Activated naive CD4-positive, alpha-beta T cell treated with anti-CD3 and anti-CD28 coated beads, Interleukin-2, amount 10 ng/mL, durations not matched to agents 7 days and 5 days (primary cell): ENCODE measurements at regions not wholly inside any gene's neighbourhood (a gene's known extent, or its start where the extent isn't known, plus 50 kb on each side); places are given as distances from the start of the nearest gene placed in this dataset.
A peak's percentile ranks its signal among the peaks of the same experiment; 100 is the strongest.

Experiments
- CTCF ChIA-PET: fragments of 350-600 bp; sonication (Branson Sonifier 250); formaldehyde crosslinking; loops from one replicate; lab custom pipeline; 2021; ENCODE audit warnings: antibody characterized with exemption; lab: Charles Lee
- DNase-seq: peaks from one replicate; pipeline ENCODE4 v3.0.0-alpha.2; 2020
- H3K27ac Mint-ChIP-seq: one replicate; pipeline ENCODE4 v1.8.0; 2021; ENCODE audit warnings: mild to moderate bottlenecking, moderate library complexity, mixed read lengths
- H3K27me3 Mint-ChIP-seq: one replicate; pipeline ENCODE4 v1.8.0; 2021; ENCODE audit warnings: mild to moderate bottlenecking, mixed read lengths
- H3K36me3 Mint-ChIP-seq: one replicate; pipeline ENCODE4 v1.8.0; 2021; ENCODE audit warnings: mixed read lengths
- H3K4me1 Mint-ChIP-seq: one replicate; pipeline ENCODE4 v1.8.0; 2021; ENCODE audit warnings: mixed read lengths
- H3K4me3 Mint-ChIP-seq: one replicate; pipeline ENCODE4 v1.8.0; 2021; ENCODE audit warnings: mild to moderate bottlenecking, moderate library complexity, mixed read lengths
- H3K9me3 Mint-ChIP-seq: one replicate; pipeline ENCODE4 v1.8.0; 2021; ENCODE audit warnings: mixed read lengths

DNA sequence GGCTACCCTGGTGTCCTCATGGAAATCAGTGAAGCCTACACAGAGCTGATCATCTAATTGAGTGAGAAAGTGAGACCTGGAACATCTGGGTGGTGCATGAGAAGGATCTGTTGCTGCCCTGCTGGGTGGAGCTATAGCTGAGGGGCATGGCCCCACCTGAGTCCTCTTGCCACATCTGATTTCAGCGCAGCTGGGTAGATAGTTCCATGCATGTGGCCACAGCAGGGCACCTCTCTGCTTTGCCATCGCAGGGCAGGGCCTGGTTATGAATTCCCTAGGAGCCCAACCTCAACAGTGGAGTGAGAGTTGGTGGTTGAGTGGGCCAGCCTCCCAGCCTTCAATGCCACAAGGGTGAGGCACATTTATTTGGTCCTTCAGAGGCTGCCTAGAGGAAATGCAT, 407.8 kb downstream of the BCL11B start:
- no peak overlapping the region for H3K27ac Mint-ChIP-seq
- peaks cover 18% of the 10 kb centered on the region for H3K27me3 Mint-ChIP-seq
- no peak for DNase-seq
- H3K4me1 Mint-ChIP-seq = peaks cover 2% of the 10 kb centered on the region
- H3K9me3 Mint-ChIP-seq = no peaks in the 10 kb centered on the region
- no peak overlapping the region for H3K4me3 Mint-ChIP-seq
- no peaks in the 10 kb centered on the region for H3K36me3 Mint-ChIP-seq
- CTCF ChIA-PET = no interaction called here

DNA sequence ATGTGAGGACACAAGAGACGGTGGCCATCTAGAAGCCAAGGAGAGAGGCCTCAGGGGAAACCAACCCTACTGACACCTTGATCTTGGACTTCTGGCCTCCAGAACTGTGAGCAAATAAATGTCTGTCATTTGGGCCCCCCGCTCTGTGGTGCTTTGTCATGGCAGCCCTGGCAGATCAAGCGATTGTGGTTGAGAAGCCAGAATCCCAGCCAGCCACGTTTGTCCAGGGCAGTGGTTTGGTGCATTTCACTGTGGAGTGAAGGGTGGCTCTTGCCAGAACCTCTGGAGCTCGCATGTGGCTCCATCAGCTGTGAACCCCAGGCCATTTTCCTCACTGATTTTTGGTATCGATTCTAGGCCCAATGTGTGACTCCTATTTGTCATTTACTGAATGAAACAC, 404.9 kb downstream of the BCL11B start:
- no peak overlapping the region for H3K27ac Mint-ChIP-seq
- peaks cover 2% of the 10 kb centered on the region for H3K4me1 Mint-ChIP-seq
- H3K4me3 Mint-ChIP-seq = no peak overlapping the region
- CTCF ChIA-PET = no interaction called here
- no peaks in the 10 kb centered on the region for H3K9me3 Mint-ChIP-seq
- no peak for DNase-seq
- no peaks in the 10 kb centered on the region for H3K36me3 Mint-ChIP-seq
- H3K27me3 Mint-ChIP-seq = peaks cover 8% of the 10 kb centered on the region

DNA sequence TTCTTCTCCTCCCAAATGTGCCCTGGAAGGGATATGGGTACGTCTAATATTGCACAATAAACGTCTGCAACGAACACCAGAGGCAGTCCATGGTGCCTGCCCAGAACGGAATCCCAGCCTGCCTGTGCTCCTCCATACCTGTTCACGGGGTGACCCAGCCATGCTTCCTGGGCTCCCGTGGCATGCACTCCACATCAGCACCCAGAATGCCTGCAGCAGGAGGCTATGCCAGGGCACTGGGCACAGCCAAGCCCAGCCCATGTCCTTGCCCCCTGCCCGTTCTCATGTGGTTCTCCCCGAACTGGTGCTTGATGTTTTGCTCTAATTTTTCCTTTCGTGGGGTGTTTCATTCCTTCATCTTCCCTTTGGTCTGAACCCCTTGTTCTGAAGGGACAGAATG, 404.3 kb downstream of the BCL11B start:
- H3K27ac Mint-ChIP-seq = no peak overlapping the region
- no peak for DNase-seq
- H3K4me3 Mint-ChIP-seq = no peak overlapping the region
- H3K27me3 Mint-ChIP-seq = peaks cover 8% of the 10 kb centered on the region
- H3K4me1 Mint-ChIP-seq = peaks cover 2% of the 10 kb centered on the region
- H3K9me3 Mint-ChIP-seq = no peaks in the 10 kb centered on the region
- CTCF ChIA-PET = no interaction called here
- H3K36me3 Mint-ChIP-seq = no peaks in the 10 kb centered on the region

DNA sequence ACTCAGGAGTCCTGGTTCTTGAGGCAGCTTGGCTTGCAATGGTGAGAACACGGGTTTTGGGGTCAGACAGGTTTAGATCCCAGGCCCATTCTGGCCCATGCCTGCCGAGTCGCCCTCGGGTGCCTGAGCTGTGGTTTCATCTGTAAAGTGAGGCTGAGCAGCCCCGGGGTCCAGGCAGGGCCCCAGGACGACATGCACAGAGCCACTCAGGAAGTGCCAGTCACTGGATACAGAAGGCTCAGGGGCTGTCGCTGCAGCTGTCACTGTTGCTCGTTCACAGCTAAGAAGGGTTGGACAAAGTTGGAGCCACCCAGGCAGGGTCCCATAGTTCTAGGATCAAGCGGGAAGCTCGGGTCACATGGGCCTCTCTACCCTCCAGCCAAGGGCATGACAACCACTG, 403.1 kb downstream of the BCL11B start:
- no peak overlapping the region for H3K27ac Mint-ChIP-seq
- H3K9me3 Mint-ChIP-seq = peaks cover 3% of the 10 kb centered on the region
- DNase-seq = no peak
- no peak overlapping the region for H3K4me3 Mint-ChIP-seq
- peaks cover 2% of the 10 kb centered on the region for H3K4me1 Mint-ChIP-seq
- CTCF ChIA-PET = no interaction called here
- H3K36me3 Mint-ChIP-seq = no peaks in the 10 kb centered on the region
- H3K27me3 Mint-ChIP-seq = peaks cover 8% of the 10 kb centered on the region

DNA sequence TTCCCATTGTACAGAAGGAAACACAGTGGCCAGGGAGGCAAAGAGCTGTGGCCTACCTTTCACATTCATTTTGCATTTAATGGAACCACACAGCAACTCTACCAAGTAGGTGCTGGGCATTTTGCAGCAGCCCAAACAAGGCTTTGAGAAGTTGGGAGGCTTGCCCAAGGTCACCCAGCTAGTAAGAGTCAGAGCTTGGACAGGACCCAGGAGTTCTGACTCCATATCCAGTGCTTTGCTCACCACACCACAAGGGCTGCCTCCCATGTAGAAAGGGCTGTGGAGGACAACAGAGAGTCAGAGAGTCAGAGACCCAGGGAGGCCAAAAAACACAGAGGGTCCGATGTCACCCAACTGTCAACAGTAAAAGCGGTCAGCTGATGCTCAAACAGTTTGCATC, 400.2 kb downstream of the BCL11B start:
- Mint-ChIP-seq H3K4me1 (peaks cover 9% of the 10 kb centered on the region), H3K27ac (no peak overlapping the region), H3K36me3 (no peaks in the 10 kb centered on the region), H3K27me3 (no peaks in the 10 kb centered on the region), H3K9me3 (peaks cover 5% of the 10 kb centered on the region), H3K4me3 (no peak overlapping the region)
- no peak for DNase-seq
- CTCF ChIA-PET = no interaction called here

DNA sequence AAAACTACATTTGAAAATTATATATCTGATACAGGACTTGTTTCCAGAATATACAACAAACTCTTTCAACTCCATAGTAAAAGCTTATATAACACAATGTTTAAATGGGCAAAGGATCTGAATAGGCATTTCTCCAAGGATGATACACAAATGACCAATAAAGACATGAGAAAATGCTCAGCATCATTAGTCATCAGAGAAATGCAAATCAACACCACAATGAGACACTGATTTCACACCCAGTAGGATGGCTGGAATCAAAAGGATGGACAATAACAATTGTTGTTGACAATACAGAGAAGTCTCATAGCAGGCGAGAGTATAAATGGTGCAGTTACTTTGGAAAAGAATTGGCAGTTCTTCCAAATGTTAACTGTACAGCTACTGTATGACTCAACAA, 394.9 kb downstream of the BCL11B start:
- no peak for DNase-seq
- Mint-ChIP-seq H3K9me3 (peaks cover 15% of the 10 kb centered on the region), H3K4me3 (no peak overlapping the region), H3K4me1 (peaks cover 7% of the 10 kb centered on the region), H3K27me3 (no peaks in the 10 kb centered on the region), H3K36me3 (no peaks in the 10 kb centered on the region), H3K27ac (no peak overlapping the region)
- CTCF ChIA-PET = interaction anchor here (0.9 kb wide), 1 partner anchor 29 kb away, joined by 3 read pairs; no protein-coding TSS in a partner anchor

DNA sequence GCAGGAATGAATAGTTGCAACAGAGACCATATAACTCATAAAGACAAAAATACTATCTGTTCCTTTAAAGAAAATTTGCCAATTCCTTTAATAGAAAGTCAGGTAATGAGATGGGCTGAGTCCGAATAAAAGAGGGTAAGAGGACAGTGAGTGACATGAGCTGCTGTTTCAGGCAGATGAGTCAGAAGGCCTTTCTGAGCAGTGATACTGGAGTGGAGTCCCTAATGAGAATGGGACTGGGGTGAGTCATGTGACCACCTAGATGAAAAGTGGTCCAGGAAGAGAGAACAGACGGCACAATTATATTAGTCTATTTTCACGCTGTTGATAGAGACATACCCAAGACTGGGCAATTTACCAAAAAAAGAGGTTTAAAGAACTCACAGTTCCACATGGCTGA, 393.7 kb downstream of the BCL11B start:
- CTCF ChIA-PET = no interaction called here
- H3K9me3 Mint-ChIP-seq = peaks cover 15% of the 10 kb centered on the region
- H3K27ac Mint-ChIP-seq = peak overlapping the region; percentile 4
- no peak for DNase-seq
- no peaks in the 10 kb centered on the region for H3K27me3 Mint-ChIP-seq
- peaks cover 7% of the 10 kb centered on the region for H3K4me1 Mint-ChIP-seq
- no peaks in the 10 kb centered on the region for H3K36me3 Mint-ChIP-seq
- H3K4me3 Mint-ChIP-seq = no peak overlapping the region

DNA sequence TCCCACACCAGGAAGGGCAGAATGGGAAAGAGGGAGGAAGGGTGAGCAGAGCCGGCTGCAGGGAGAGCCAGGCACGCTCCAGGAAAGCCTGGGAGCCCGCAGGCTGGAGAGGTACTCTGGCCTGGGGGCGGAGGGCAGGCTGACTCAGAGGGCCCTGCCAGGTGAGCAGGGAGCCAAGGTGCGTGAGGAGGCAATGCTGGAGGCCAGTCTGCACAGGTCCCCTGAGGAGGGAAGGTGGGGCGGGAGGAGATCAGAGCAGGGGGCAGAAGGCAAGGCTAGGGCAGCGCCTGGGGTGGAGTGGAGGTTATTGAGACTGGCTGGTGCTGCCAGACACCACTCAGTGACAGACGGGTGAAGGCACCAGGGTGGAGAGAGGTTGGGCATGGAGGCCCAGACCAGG, 385.0 kb downstream of the BCL11B start:
- H3K4me3 Mint-ChIP-seq = no peak overlapping the region
- H3K27ac Mint-ChIP-seq = no peak overlapping the region
- H3K4me1 Mint-ChIP-seq = no peaks in the 10 kb centered on the region
- H3K36me3 Mint-ChIP-seq = peaks cover 2% of the 10 kb centered on the region
- DNase-seq = no peak
- CTCF ChIA-PET = no interaction called here
- peaks cover 4% of the 10 kb centered on the region for H3K27me3 Mint-ChIP-seq
- peaks cover 3% of the 10 kb centered on the region for H3K9me3 Mint-ChIP-seq

DNA sequence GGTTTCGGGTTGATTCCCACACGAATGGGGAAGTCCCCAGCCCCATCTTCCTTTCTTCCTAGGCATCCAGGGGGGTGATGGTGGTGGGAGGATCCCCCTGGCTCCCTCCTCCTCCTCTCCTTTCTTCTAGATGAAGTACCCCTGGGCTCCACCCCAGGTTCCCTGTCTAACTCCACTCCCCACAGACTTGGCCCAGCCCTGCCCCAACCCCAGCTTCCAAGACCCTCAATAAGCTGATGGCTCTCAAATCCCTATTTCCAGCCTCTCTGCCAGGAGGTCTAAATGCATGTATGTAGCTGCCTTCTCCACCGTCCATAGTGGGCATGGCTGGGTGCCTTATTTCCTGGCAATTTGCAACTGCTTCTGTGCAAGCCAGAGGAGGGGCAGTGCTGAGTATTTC, 383.7 kb downstream of the BCL11B start:
- no peaks in the 10 kb centered on the region for H3K4me1 Mint-ChIP-seq
- H3K4me3 Mint-ChIP-seq = no peak overlapping the region
- CTCF ChIA-PET = no interaction called here
- peaks cover 5% of the 10 kb centered on the region for H3K9me3 Mint-ChIP-seq
- no peak overlapping the region for H3K27ac Mint-ChIP-seq
- no peak for DNase-seq
- peaks cover 4% of the 10 kb centered on the region for H3K27me3 Mint-ChIP-seq
- peaks cover 2% of the 10 kb centered on the region for H3K36me3 Mint-ChIP-seq

DNA sequence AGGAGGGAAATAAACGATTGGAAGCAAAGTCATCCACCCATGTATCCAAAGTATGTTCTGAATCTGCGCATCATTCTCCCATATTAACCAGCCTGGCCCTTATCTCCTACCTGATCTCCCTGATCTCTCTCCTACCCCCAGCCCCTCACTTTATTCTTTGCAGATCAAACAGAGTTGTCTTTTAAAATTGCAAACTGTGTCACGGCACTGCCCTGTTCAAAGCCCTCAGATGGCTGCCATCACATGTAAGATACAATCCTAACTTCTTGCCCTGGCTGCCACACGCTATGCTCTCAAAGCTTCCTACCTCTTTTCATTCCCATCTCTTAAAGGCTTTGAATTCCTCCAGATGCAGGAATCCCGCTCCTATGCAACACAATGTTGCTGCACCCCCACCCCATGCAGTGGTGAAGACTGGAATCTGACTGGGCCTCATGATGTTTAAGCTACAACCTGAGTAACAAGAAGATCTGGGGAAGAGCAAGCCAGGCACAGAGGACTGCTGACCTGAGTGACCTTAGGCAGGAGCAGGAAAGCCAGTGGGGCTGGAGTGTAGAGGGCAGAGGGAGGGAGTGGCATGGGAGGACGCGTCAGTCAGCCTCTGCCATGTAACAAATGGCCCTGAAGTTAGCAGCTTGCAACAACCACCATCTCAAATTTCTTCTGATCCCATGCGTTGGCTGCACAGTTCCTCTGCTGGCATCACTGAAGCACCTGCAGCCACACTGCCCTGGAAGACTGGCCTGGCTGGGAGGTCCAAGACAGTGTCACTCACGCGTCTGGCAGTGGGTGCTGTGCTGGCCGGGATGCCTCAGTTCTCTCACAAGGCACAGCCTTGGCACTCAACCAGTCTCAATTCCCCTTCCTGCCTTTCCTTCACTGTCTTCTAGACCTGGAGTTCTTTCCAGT, 382.8 kb downstream of the BCL11B start:
- DNase-seq = no peak
- Mint-ChIP-seq H3K4me3 (no peak overlapping the region), H3K27ac (no peak overlapping the region), H3K36me3 (no peaks in the 10 kb centered on the region), H3K9me3 (peaks cover 2% of the 10 kb centered on the region), H3K27me3 (peaks cover 4% of the 10 kb centered on the region), H3K4me1 (no peaks in the 10 kb centered on the region)
- CTCF ChIA-PET = no interaction called here

DNA sequence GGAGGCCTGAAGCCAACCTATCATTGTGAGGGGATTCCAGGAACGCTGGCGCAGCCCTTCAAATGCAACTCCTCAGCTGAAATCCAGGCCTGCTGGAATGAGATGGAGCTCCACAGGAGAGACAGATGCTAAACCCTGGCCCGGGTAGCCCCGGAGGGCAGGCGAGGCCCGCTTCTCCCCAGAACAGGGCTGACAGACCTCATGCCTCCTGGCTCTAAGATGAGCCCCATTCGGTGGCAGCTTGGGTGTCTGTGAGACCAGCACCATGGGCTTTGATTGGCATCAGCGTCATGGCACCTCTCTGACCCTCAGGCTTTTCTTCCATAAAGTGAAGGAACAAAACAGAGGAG, 382.2 kb downstream of the BCL11B start:
- no peak overlapping the region for H3K27ac Mint-ChIP-seq
- no peaks in the 10 kb centered on the region for H3K4me1 Mint-ChIP-seq
- H3K36me3 Mint-ChIP-seq = no peaks in the 10 kb centered on the region
- no peak overlapping the region for H3K4me3 Mint-ChIP-seq
- DNase-seq = no peak
- CTCF ChIA-PET = no interaction called here
- H3K9me3 Mint-ChIP-seq = peaks cover 2% of the 10 kb centered on the region
- H3K27me3 Mint-ChIP-seq = peaks cover 8% of the 10 kb centered on the region

DNA sequence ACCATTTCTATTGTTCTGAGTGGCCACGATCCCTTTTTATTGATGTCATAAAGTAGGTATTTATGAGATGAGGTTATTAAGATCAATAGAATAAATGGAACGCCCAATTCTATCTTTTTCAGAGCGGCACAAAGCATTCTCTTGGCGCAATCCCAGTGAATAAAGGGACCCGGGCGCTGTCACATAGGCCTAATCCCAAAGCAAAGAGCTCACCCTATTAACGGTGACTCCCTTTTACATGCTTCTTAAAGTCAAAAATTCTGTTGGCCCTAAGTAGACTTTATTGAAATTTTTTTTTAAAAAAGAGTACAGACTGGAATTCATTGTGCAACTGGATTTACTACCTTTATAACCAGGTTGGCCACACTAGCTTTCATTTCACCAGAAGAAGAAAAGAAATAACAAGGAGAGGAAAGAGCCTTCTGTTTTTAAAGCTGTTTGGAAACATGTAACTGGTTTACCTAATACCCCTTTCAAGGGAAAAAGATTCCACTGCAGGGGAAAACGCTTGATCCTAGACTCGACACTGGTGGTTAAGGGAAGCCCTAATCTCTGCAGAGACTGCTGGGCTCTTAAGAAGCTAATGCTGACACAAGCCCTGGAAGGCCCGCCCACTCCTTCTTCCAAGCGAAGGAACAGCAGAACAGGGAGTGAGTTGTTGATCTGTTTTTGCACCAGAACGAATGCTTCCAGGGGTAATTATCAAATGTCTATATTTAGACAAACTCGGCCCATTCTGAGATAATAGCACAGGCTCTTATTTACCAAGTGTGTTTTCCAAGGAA, 381.2 kb downstream of the BCL11B start:
- CTCF ChIA-PET = no interaction called here
- H3K36me3 Mint-ChIP-seq = no peaks in the 10 kb centered on the region
- peaks cover 8% of the 10 kb centered on the region for H3K27me3 Mint-ChIP-seq
- no peak for DNase-seq
- no peak overlapping the region for H3K27ac Mint-ChIP-seq
- H3K4me1 Mint-ChIP-seq = no peaks in the 10 kb centered on the region
- H3K9me3 Mint-ChIP-seq = peaks cover 2% of the 10 kb centered on the region
- no peak overlapping the region for H3K4me3 Mint-ChIP-seq

DNA sequence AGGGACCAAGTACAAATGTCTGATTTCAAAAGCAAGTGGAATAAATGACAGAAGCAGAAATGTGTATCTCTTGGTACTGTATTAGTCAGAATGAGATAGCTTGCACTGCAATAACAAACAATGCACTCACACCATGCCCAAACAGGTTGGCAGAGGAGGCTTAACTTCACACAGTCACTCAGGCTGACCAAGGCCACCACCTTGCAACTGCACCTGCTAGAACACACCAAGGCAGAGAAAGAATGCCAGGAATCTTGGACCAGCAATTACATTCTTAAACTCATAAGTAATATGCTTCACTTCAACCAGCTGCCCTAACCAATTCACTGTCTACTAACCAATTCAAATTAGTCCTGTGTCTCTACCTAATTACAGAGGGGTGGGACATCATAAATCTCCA, 378.3 kb downstream of the BCL11B start:
- Mint-ChIP-seq H3K27me3 (peaks cover 8% of the 10 kb centered on the region), H3K4me3 (no peak overlapping the region), H3K36me3 (no peaks in the 10 kb centered on the region), H3K4me1 (no peaks in the 10 kb centered on the region), H3K27ac (no peak overlapping the region), H3K9me3 (peaks cover 2% of the 10 kb centered on the region)
- DNase-seq = no peak
- CTCF ChIA-PET = interaction anchor here (1.1 kb wide), 1 partner anchor 11 kb away, joined by 3 read pairs; no protein-coding TSS in a partner anchor

DNA sequence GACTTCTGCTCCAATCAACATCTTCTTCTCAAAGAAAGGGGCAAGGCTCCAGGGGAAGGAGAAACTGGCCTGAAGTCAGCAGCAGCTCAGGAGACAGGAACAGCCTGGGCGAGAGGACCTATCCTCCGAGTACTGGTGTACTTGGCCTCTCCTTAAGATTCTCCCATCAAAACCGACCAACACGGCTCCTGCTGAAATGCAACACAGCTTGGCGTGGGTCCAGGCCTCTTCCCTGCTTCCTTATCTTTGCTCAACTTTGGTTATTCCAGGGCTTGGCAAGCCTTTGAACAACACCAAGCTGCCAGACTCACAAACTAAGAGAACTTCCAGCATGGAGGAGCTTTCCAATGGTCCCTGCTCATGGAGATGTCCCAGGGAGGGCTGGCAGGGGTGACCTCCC, 377.4 kb downstream of the BCL11B start:
- CTCF ChIA-PET = interaction anchor here (1.1 kb wide), 1 partner anchor 10 kb away, joined by 3 read pairs; no protein-coding TSS in a partner anchor
- Mint-ChIP-seq H3K27ac (no peak overlapping the region), H3K27me3 (peaks cover 8% of the 10 kb centered on the region), H3K4me1 (no peaks in the 10 kb centered on the region), H3K9me3 (peaks cover 2% of the 10 kb centered on the region), H3K4me3 (no peak overlapping the region), H3K36me3 (no peaks in the 10 kb centered on the region)
- DNase-seq = no peak

DNA sequence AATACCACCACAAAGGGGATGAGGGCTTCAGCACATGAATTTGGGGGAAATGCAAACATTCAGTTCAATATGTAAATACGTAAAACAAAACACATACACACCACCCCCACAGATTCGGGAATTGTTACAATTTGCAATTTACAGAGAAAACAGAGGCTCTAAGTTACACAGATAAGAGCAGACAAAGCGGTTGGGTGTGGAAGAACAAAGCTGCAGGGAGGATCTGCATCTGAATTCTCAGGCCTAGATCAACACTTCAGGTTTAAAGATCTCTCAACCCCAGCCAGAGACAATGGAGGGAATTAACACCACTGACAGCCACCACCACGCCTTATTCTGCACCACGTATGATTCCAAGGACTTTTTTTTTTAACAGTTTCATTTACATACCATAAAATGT, 375.5 kb downstream of the BCL11B start:
- DNase-seq = no peak
- H3K36me3 Mint-ChIP-seq = no peaks in the 10 kb centered on the region
- CTCF ChIA-PET = no interaction called here
- peaks cover 8% of the 10 kb centered on the region for H3K27me3 Mint-ChIP-seq
- H3K4me3 Mint-ChIP-seq = no peak overlapping the region
- H3K27ac Mint-ChIP-seq = no peak overlapping the region
- H3K9me3 Mint-ChIP-seq = peaks cover 2% of the 10 kb centered on the region
- no peaks in the 10 kb centered on the region for H3K4me1 Mint-ChIP-seq
